ENCODE measurements at regions not wholly inside any gene's neighbourhood (a gene's known extent, or its start where the extent isn't known, plus 50 kb on each side); places are given as distances from the start of the nearest gene placed in this dataset.

DNA sequence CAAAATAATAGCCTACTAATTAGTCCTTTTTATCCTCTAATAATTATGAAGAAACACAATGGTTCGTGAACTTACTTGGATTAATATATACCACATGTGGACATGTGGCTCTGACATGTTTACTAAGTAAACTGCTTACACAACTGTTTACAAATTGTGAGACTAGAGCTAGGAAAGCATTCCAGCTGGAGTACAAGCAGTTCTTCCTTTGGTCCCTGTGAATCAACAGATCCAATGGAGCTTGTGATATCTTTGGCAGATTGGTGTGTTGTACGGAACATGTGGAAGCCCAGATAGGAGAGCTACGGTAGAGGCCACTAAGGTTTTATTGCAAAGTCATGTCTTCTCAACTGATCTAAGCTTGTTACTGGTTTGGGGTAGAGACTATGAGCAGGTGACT is 145.5 kb upstream of the SPRY2 start:
- TF ChIP-seq, protein P1, sequence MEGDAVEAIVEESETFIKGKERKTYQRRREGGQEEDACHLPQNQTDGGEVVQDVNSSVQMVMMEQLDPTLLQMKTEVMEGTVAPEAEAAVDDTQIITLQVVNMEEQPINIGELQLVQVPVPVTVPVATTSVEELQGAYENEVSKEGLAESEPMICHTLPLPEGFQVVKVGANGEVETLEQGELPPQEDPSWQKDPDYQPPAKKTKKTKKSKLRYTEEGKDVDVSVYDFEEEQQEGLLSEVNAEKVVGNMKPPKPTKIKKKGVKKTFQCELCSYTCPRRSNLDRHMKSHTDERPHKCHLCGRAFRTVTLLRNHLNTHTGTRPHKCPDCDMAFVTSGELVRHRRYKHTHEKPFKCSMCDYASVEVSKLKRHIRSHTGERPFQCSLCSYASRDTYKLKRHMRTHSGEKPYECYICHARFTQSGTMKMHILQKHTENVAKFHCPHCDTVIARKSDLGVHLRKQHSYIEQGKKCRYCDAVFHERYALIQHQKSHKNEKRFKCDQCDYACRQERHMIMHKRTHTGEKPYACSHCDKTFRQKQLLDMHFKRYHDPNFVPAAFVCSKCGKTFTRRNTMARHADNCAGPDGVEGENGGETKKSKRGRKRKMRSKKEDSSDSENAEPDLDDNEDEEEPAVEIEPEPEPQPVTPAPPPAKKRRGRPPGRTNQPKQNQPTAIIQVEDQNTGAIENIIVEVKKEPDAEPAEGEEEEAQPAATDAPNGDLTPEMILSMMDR (IDR thresholded peaks at IDR 0.05) = no peak
- TF ChIP-seq POLR2AphosphoS5 (IDR thresholded peaks at IDR 0.05) (peak in 1 of 2 donors; percentile 37), EP300 (IDR thresholded peaks at IDR 0.05) (peak in 2 of 4 donors; percentile 43 to 76)

Data from upper lobe of left lung (tissue), 4 donors.